GM18868 (cell line): ENCODE measurements at regions not wholly inside any gene's neighbourhood (a gene's known extent, or its start where the extent isn't known, plus 50 kb on each side); places are given as distances from the start of the nearest gene placed in this dataset.

Source experiments
- ATAC-seq: cut with Tn5 transposase; IDR thresholded peaks from one replicate; pipeline ENCODE4 v1.9.1; 2021; ENCODE audit warnings: mild to moderate bottlenecking, moderate library complexity; ENCODE audit not compliant: unreplicated experiment

GRCh38 chr10:3016016-3016415, 51.3 kb upstream of the PFKP start:
- no peak for ATAC-seq

- no peak for ATAC-seq
Measured at GRCh38 chr10:3014968-3015367, 52.4 kb upstream of the PFKP start.

GRCh38 chr10:3012223-3012622, 55.1 kb upstream of the PFKP start:
- ATAC-seq, result no peak

- ATAC-seq, result no peak
Measured at GRCh38 chr10:3010816-3011460, 56.4 kb upstream of the PFKP start.

GRCh38 chr10:3010334-3010733, 57.0 kb upstream of the PFKP start:
- no peak for ATAC-seq

- ATAC-seq, result no peak
Measured at GRCh38 chr10:3009341-3009740, 58.0 kb upstream of the PFKP start.

- ATAC-seq, result no peak
Measured at GRCh38 chr10:3008518-3009195, 58.7 kb upstream of the PFKP start.

GRCh38 chr10:3006607-3007006, 60.7 kb upstream of the PFKP start:
- no peak for ATAC-seq

- ATAC-seq, result no peak
Measured at GRCh38 chr10:3006093-3006492, 61.3 kb upstream of the PFKP start.

GRCh38 chr10:3002304-3002703, 65.0 kb upstream of the PFKP start:
- ATAC-seq, result peak; percentile 35

GRCh38 chr10:3000048-3000447, 67.3 kb upstream of the PFKP start:
- ATAC-seq, result no peak

- no peak for ATAC-seq
Measured at GRCh38 chr10:2994221-2994961, 73.0 kb upstream of the PFKP start.

GRCh38 chr10:2993636-2994035, 73.7 kb upstream of the PFKP start:
- ATAC-seq, result no peak

GRCh38 chr10:2992401-2993198, 74.7 kb upstream of the PFKP start:
- ATAC-seq, result no peak

GRCh38 chr10:2990764-2991163, 76.6 kb upstream of the PFKP start:
- no peak for ATAC-seq

GRCh38 chr10:2989292-2989947, 77.9 kb upstream of the PFKP start:
- ATAC-seq, result no peak

- no peak for ATAC-seq
Measured at GRCh38 chr10:2987185-2987768, 80.1 kb upstream of the PFKP start.

GRCh38 chr10:2986391-2986801, 81.0 kb upstream of the PFKP start:
- ATAC-seq, result no peak

GRCh38 chr10:2985729-2986232, 81.6 kb upstream of the PFKP start:
- no peak for ATAC-seq

- no peak for ATAC-seq
Measured at GRCh38 chr10:2984682-2985081, 82.7 kb upstream of the PFKP start.
